Neutrophil (primary cell): ENCODE measurements at regions not wholly inside any gene's neighbourhood (a gene's known extent, or its start where the extent isn't known, plus 50 kb on each side); places are given as distances from the start of the nearest gene placed in this dataset.
A peak's percentile ranks its signal among the peaks of the same experiment; 100 is the strongest.

Experiments used
- H3K27ac ChIP-seq: fragments of 200-600 bp; sonication (generic); 2 replicates; pipeline ENCODE4 v1.5.1; 2016; ENCODE audit warnings: mild to moderate bottlenecking, moderate library complexity
- H3K27me3 ChIP-seq: fragments of 200-600 bp; sonication (generic); 2 replicates; pipeline ENCODE4 v1.6.0; 2016; ENCODE audit warnings: mild to moderate bottlenecking
- H3K36me3 ChIP-seq: fragments of 200-600 bp; sonication (generic); 2 replicates; pipeline ENCODE4 v1.5.1; 2017
- H3K4me1 ChIP-seq, 2 experiments: fragments of 200-600 bp in 1 of 2; sonication (generic) in 1 of 2; 1 replicate in 1 of 2; 2 replicates in 1 of 2; pipeline versions ENCODE4 v1.5.1 to v1.6.1; 2013 to 2016; ENCODE audit warnings: low read depth in 1 of 2, low read length in 1 of 2, mild to moderate bottlenecking in 1 of 2, moderate library complexity in 1 of 2; ENCODE audit not compliant: control insufficient read depth in 1 of 2, insufficient read depth in 1 of 2
- H3K4me3 ChIP-seq, 2 experiments: fragments of 200-600 bp in 1 of 2; sonication (generic) in 1 of 2; 1 replicate in 1 of 2; 2 replicates in 1 of 2; pipeline ENCODE4 v1.5.1; 2013 to 2016; ENCODE audit warnings: low read depth in 1 of 2, low read length in 1 of 2, mild to moderate bottlenecking in 1 of 2, moderate library complexity in 1 of 2
- H3K9me3 ChIP-seq: fragments of 200-600 bp; sonication (generic); 2 replicates; pipeline ENCODE4 v1.5.1; 2016
- TF ChIP-seq, protein P1 (sequence below): fragments of 200-600 bp; sonication (generic); IDR thresholded peaks from 2 replicates; pipeline ENCODE4 v1.5.1; 2016; ENCODE audit warnings: antibody characterized with exemption

DNA sequence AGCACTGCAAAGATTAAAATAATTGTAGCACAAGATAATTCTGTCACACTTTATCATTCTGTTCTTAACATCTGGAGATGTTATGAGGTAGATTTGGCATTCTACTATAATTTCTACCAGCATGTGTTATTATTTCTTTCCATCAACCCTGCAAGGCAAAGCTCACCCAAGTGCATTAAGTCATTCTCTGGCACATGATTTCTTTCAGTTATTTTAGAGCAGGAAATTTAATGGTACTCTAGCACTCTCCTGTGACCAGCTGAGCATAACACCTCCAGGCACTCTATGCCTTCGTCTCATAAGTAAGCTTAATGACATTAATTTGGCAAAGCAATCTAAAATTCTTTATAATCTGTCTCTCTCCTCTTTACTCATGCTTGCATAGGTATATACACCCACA lies 300.2 kb upstream of the GPR149 start:
- Histone ChIP-seq H3K4me3 (no peak overlapping the region), H3K9me3 (no peaks in the 10 kb centered on the region), H3K4me1 (peaks cover 6 to 8% of the 10 kb centered on the region in 2 experiments), H3K36me3 (no peaks in the 10 kb centered on the region), H3K27me3 (no peaks in the 10 kb centered on the region), H3K27ac (no peak overlapping the region)
- TF ChIP-seq, protein P1, sequence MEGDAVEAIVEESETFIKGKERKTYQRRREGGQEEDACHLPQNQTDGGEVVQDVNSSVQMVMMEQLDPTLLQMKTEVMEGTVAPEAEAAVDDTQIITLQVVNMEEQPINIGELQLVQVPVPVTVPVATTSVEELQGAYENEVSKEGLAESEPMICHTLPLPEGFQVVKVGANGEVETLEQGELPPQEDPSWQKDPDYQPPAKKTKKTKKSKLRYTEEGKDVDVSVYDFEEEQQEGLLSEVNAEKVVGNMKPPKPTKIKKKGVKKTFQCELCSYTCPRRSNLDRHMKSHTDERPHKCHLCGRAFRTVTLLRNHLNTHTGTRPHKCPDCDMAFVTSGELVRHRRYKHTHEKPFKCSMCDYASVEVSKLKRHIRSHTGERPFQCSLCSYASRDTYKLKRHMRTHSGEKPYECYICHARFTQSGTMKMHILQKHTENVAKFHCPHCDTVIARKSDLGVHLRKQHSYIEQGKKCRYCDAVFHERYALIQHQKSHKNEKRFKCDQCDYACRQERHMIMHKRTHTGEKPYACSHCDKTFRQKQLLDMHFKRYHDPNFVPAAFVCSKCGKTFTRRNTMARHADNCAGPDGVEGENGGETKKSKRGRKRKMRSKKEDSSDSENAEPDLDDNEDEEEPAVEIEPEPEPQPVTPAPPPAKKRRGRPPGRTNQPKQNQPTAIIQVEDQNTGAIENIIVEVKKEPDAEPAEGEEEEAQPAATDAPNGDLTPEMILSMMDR: no peak

DNA sequence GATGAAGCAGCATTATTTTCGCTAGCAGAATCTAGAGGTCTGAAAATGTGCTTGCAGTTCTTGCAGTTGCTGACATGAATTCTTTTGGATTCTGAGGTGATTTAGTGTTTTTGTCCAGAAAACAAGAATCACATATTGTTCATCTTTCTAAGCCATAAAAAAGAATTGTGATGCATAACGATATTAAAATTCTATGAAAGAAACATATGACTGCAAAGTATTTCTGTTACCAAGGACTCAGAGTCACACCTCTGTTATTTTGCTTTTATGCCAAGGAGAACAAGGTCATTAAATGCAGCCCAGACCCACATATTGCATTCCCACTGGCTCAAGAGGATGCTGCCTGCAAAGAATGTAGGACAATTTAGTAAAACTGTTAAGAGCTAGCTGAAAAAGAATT lies 299.8 kb upstream of the GPR149 start:
- Histone ChIP-seq H3K4me3 (no peak overlapping the region), H3K4me1 (peaks cover 6 to 8% of the 10 kb centered on the region in 2 experiments), H3K9me3 (no peaks in the 10 kb centered on the region), H3K27ac (no peak overlapping the region), H3K36me3 (no peaks in the 10 kb centered on the region), H3K27me3 (no peaks in the 10 kb centered on the region)
- TF ChIP-seq, protein P1: no peak

GRCh38 chr3:154728285-154728684 lies 298.3 kb upstream of the GPR149 start:
- no peak overlapping the region for H3K4me3 ChIP-seq
- no peaks in the 10 kb centered on the region for H3K9me3 ChIP-seq

GRCh38 chr3:154720921-154721320 lies 290.9 kb upstream of the GPR149 start:
- H3K9me3 ChIP-seq: no peaks in the 10 kb centered on the region
- TF ChIP-seq, protein P1: no peak
- H3K4me1 ChIP-seq: peaks cover 41 to 50% of the 10 kb centered on the region in 2 experiments
- H3K27ac ChIP-seq: no peak overlapping the region
- H3K4me3 ChIP-seq: no peak overlapping the region
- no peaks in the 10 kb centered on the region for H3K36me3 ChIP-seq
- H3K27me3 ChIP-seq: no peaks in the 10 kb centered on the region

More at GRCh38 chr3:154728285-154728684, 298.3 kb upstream of the GPR149 start:
- Histone ChIP-seq H3K27ac (no peak overlapping the region), H3K36me3 (no peaks in the 10 kb centered on the region), H3K4me1 (peaks cover 6 to 8% of the 10 kb centered on the region in 2 experiments), H3K27me3 (no peaks in the 10 kb centered on the region)
- TF ChIP-seq, protein P1: no peak

DNA sequence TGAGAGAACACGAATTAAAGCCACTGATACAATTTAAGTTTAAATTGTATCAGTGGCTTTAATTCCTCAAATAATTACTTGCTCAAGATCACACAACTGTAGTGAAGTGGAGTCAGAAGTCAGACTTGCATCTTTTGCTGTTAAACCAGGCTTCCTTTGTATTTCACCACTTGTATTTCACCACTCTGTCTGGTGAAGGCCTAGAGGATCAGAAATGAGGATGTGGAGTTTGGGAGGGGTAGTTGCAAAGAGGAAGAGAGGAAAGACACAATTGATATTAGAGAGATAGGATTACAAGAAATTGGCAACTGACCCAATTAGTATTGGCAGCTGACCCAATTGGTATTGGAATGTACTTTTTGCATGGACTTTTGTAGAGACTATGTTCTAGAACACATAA lies 288.1 kb upstream of the GPR149 start:
- H3K36me3 ChIP-seq: no peaks in the 10 kb centered on the region
- TF ChIP-seq, protein P1: no peak
- peak overlapping the region; percentile 77 for H3K27ac ChIP-seq
- no peaks in the 10 kb centered on the region for H3K9me3 ChIP-seq
- H3K4me3 ChIP-seq: no peak overlapping the region
- H3K4me1 ChIP-seq: peaks cover 41 to 50% of the 10 kb centered on the region in 2 experiments
- H3K27me3 ChIP-seq: no peaks in the 10 kb centered on the region

- Histone ChIP-seq H3K9me3 (no peaks in the 10 kb centered on the region), H3K4me1 (peaks cover 39 to 44% of the 10 kb centered on the region in 2 experiments), H3K36me3 (no peaks in the 10 kb centered on the region), H3K27me3 (no peaks in the 10 kb centered on the region), H3K4me3 (no peak overlapping the region), H3K27ac (no peak overlapping the region)
- TF ChIP-seq, protein P1: no peak
These were observed 286.2 kb upstream of the GPR149 start for GRCh38 chr3:154716170-154716569.
